Stomach smooth muscle (tissue), 2 donors: ENCODE measurements at regions not wholly inside any gene's neighbourhood (a gene's known extent, or its start where the extent isn't known, plus 50 kb on each side); places are given as distances from the start of the nearest gene placed in this dataset.
"Not testable (repeated sequence)": the region's sequence is repeated elsewhere in the genome, so short reads cannot be mapped to it uniquely, and the experiment has no call there.

Experiments
- H3K27ac ChIP-seq: one replicate; pipeline ENCODE4 v1.7.0; 2013; ENCODE audit warnings: mild to moderate bottlenecking, low read length, inconsistent platforms
- H3K27me3 ChIP-seq, 2 donors: one replicate each; pipeline ENCODE4 v1.7.0; 2013; ENCODE audit warnings: low read length in 2 of 2; ENCODE audit not compliant: insufficient read depth in 2 of 2, control insufficient read depth in 1 of 2
- H3K36me3 ChIP-seq, 2 donors: one replicate each; pipeline ENCODE4 v1.7.0; 2013; ENCODE audit warnings: low read length in 2 of 2; ENCODE audit not compliant: control insufficient read depth in 2 of 2, insufficient read depth in 2 of 2
- H3K4me1 ChIP-seq: one replicate; pipeline ENCODE4 v1.7.0; 2013; ENCODE audit warnings: low read length; ENCODE audit not compliant: control insufficient read depth, insufficient read depth
- H3K4me3 ChIP-seq, 2 donors: one replicate each; pipeline ENCODE4 v1.7.0; 2013; ENCODE audit warnings: low read length in 2 of 2
- H3K9ac ChIP-seq, 2 donors: one replicate each; pipeline ENCODE4 v1.7.0; 2013; ENCODE audit warnings: low read length in 2 of 2, mild to moderate bottlenecking in 1 of 2
- H3K9me3 ChIP-seq, 2 donors: one replicate each; pipeline ENCODE4 v1.7.0; 2013; ENCODE audit warnings: low read length in 2 of 2; ENCODE audit not compliant: control insufficient read depth in 2 of 2
- donor health status: healthy.
- donor health status: Pancreatic carcinoma.

DNA sequence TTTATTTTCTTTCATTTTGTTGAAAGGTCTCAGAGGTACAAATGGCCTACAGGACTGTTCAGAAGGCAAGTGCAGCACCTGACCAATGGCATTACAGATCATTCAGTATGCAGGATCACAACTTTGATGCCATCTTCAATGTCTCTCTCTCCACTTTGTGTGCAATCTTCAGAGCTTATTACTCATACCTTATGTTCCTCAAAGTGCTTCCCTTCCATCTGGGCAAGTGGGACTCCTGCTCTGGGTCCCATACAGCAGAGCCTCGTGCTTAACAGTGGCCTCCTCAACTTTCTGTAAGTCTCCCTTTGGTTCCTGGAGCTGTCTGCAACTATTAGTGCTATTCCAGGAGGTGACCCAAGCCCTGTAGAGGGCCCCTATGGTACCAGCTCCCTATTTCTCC is 358.4 kb upstream of the RPS23 start:
- no peaks in the 10 kb centered on the region for H3K27me3 ChIP-seq
- no peaks in the 10 kb centered on the region for H3K9me3 ChIP-seq
- no peak overlapping the region for H3K9ac ChIP-seq
- no peaks in the 10 kb centered on the region for H3K4me1 ChIP-seq
- no peak overlapping the region for H3K4me3 ChIP-seq
- H3K27ac ChIP-seq = no peak overlapping the region
- no peaks in the 10 kb centered on the region for H3K36me3 ChIP-seq

DNA sequence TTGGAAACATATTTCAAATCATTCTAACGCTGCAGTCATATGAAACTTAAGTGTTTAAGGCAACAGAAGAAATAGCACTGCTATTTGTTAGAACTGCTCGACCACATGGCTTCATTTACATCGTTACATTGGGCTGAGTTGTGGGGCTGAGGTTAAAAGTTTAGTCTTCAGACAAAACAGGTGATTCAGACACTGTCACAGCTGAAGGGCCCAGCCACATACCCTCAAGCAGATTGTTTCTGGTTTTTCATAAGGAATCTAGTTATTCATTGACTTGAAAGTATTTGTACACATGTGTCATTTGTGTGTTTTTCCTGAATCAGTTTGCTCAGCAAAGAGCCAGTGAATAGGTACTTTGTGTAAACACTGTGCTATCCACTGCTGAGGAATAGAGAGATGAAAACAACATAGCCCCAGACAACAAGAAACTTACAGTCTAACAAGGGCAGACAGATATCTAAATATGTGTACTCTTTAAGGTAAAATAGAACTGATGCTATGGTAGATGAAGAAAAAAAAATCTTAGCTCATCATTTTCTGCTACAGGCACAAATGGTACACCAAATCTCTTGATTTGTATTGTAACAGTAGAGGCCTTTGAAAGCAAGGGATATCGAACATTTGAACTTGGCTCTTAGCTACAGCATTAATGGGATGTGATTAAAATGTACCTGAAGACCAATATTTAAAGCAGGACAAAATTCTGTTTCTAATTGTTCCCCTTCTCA is 357.6 kb upstream of the RPS23 start:
- no peaks in the 10 kb centered on the region for H3K36me3 ChIP-seq
- H3K4me3 ChIP-seq = no peak overlapping the region
- no peaks in the 10 kb centered on the region for H3K9me3 ChIP-seq
- H3K27ac ChIP-seq = no peak overlapping the region
- no peaks in the 10 kb centered on the region for H3K4me1 ChIP-seq
- no peak overlapping the region for H3K9ac ChIP-seq
- H3K27me3 ChIP-seq = no peaks in the 10 kb centered on the region

DNA sequence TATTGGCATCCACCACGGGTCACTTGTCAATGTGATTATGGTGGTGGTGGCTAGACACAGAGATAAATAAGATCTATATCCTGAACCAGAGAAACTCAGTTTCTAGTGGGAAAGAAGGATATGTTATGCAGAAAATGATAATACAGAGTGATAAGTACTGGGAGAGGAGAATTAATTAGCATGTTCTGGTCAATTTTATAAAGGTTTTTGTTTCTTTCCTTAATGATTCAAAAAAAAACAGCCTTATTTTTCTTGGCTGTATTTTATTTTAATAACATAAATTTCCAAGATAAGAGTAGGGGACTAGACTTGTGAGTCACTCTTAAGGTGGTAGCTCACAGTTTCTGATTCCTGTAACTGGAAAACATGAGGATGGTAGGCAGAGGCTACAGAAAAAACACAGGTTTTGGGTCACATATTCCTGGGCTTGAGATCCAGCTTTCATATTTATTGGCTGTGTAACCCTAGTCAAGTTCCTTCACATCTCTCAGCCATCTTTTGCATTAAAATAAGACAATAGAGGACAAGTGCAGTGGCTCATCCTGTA is 350.3 kb upstream of the RPS23 start:
- H3K4me3 ChIP-seq = no peak overlapping the region
- no peaks in the 10 kb centered on the region for H3K27me3 ChIP-seq
- H3K9me3 ChIP-seq = no peaks in the 10 kb centered on the region
- no peak overlapping the region for H3K9ac ChIP-seq
- no peaks in the 10 kb centered on the region for H3K4me1 ChIP-seq
- no peaks in the 10 kb centered on the region for H3K36me3 ChIP-seq
- no peak overlapping the region for H3K27ac ChIP-seq

DNA sequence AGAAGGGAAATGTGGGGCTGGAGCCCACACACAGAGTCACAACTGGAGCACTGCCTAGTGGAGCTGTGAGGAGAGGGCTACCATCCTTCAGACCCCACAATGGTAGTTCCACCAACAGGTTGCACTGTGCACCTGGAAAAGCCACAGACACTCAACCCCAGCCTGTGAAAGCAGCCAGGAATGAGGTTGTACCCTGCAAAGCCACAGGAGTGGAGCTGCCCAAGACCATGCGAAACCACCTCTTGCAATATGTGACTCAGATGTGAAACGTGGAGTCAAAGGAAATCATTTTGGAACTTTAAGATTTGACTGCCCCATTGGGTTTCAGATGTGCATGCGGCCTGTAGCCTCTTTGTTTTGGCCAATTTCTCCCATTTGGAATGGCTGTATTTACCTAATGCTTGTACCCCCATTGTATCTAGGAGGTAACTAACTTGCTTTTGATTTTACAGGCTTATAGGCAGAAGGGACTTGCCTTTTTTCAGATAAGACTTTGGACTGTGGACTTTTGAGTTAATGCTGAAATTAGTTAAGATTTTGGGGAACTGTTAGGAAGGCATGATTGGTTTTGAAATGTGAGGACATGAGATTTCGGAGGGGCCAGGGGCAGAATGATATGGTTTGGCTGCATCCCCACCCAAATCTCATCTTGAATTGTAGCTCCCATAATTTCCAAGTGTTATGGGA is 348.9 kb upstream of the RPS23 start:
- not testable (repeated sequence) for H3K36me3 ChIP-seq, H3K27me3 ChIP-seq, H3K9ac ChIP-seq, H3K27ac ChIP-seq, H3K9me3 ChIP-seq, H3K4me3 ChIP-seq, H3K4me1 ChIP-seq

DNA sequence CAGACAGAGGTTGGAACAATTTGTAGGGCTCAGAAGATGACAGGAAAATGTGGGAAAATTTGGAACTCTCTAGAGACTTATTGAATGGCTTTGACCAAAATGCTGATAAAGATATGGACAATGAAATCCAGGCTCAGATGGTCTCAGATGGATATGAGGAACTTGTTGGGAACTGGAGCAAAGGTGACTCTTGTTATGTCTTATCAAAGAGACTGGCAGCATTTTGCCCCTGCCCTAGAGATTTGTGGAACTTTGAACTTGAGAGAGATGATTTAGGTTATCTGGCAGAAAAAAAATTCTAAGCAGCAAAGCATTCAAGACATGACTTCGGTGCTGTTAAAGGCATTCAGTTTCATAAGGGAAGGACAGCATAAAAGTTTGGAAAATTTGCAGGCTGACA is 347.9 kb upstream of the RPS23 start:
- not testable (repeated sequence) for H3K27me3 ChIP-seq, H3K9me3 ChIP-seq, H3K4me1 ChIP-seq, H3K36me3 ChIP-seq, H3K4me3 ChIP-seq, H3K9ac ChIP-seq, H3K27ac ChIP-seq

DNA sequence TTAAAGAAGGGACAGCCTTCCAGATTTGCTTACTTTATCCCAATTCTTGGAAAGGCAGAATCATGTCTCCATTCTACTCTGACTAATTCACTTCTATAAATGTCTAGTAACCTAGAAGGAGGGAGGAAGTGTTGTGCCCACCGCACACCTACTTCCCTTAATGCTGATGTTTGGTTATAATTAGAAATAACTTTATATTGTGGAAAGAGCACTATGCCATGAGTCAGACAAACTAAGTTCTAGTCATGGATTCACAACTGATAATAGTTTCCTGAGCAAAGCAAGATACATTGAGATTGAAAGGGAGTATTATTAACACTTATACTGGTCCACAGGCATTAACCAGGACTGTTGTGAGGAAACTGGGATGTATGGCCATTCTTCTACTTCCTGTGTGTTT is 345.9 kb upstream of the RPS23 start:
- Histone ChIP-seq H3K36me3 (no peaks in the 10 kb centered on the region), H3K27ac (no peak overlapping the region), H3K4me1 (no peaks in the 10 kb centered on the region), H3K9me3 (peaks cover 0 to 3% of the 10 kb centered on the region in 2 donors), H3K9ac (no peak overlapping the region), H3K4me3 (no peak overlapping the region), H3K27me3 (no peaks in the 10 kb centered on the region)

DNA sequence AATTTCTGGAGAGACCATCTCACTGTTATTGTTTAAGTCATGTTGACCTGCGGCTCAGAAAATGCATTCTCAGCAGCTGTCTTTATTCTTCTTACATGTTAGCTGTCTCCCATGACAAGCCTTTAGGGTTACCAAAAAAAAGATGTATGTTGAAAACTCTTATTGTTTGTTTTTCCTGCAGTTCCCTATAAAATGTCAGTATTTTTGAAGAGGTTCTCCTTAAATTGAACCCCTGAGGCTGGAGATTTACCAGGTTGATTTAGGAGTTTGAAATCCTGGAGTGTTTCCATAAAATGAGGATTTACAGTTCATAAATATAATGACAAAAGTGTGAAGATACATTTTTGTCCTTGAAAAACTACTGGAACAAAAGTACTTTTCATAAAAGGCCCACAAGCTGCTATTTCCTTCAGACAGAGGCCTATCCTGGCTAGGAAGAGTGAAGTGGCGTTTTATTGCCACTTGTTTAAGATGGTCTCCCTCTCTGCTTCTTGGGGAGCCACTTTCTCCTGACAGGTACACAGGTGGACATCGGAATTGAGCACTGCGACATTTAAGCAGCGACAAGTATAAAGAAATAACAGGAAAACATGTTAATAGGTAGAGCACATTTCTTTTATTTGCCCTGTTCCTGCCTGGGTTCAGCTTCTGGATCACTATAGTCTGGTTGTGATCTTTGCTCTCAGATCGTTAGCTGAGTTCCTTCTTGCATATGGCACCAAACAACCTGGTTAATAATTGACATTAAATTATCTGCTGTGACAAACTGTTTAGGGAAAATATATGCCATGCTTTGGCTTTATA is 344.8 kb upstream of the RPS23 start:
- no peak overlapping the region for H3K9ac ChIP-seq

DNA sequence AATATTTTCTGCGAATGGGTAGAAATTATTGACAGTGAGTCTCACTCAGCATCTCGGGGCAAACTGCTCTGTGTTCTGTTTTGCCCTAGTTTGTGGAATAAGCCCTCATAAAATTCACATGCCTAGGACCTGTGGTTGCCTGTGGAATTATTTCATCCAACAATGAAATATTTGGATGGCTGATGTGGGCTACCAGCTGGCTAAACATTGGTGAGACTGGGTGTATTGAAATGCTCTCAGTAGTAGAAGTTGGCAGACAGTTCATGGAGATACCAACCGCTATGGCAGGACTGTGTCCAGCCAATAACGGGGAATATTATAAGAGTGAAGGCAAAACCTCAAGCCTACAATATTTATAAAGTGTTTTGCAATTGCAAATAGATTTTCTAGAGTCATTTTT is 344.1 kb upstream of the RPS23 start:
- H3K9me3 ChIP-seq = peaks cover 0 to 3% of the 10 kb centered on the region in 2 donors
- H3K9ac ChIP-seq = no peak overlapping the region
- H3K4me3 ChIP-seq = no peak overlapping the region
- H3K36me3 ChIP-seq = no peaks in the 10 kb centered on the region
- no peaks in the 10 kb centered on the region for H3K4me1 ChIP-seq
- no peaks in the 10 kb centered on the region for H3K27me3 ChIP-seq
- no peak overlapping the region for H3K27ac ChIP-seq

More for the DNA sequence above, 344.8 kb upstream of the RPS23 start:
- Histone ChIP-seq H3K4me3 (no peak overlapping the region), H3K36me3 (no peaks in the 10 kb centered on the region), H3K4me1 (no peaks in the 10 kb centered on the region), H3K27me3 (no peaks in the 10 kb centered on the region), H3K27ac (no peak overlapping the region), H3K9me3 (peaks cover 0 to 3% of the 10 kb centered on the region in 2 donors)

DNA sequence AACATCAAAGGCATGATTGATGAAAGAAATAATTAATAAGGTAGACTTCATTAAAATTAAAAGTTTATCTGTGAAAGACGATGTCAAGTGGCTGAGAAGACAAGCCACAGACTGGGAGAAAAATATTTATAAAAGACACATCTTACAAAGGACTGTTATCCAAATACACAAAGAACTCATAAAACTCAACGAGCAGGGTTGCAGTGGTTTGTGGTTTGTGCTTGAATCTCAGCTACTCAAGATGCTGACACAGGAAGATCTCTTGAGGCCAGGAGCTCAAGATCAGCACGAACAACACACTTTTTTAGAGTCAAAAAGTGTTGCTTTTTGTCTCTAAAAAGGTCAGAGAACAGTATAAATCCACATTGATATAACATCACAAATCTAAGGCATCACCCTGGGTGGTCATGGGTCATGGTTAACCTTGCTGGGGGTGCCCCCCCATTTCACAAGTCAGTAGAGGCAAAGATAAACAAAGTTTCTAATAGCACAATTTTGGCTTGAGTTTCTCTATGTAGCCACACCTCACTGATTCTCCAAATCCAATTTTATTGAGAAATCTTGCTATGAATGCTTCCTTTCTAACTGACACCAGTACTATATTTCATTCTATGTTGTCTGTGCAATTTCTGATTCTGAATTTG is 342.9 kb upstream of the RPS23 start:
- H3K4me3 ChIP-seq = no peak overlapping the region
- H3K4me1 ChIP-seq = no peaks in the 10 kb centered on the region
- H3K27ac ChIP-seq = no peak overlapping the region
- peaks cover 0 to 3% of the 10 kb centered on the region in 2 donors for H3K9me3 ChIP-seq
- H3K27me3 ChIP-seq = no peaks in the 10 kb centered on the region
- H3K9ac ChIP-seq = no peak overlapping the region
- no peaks in the 10 kb centered on the region for H3K36me3 ChIP-seq

DNA sequence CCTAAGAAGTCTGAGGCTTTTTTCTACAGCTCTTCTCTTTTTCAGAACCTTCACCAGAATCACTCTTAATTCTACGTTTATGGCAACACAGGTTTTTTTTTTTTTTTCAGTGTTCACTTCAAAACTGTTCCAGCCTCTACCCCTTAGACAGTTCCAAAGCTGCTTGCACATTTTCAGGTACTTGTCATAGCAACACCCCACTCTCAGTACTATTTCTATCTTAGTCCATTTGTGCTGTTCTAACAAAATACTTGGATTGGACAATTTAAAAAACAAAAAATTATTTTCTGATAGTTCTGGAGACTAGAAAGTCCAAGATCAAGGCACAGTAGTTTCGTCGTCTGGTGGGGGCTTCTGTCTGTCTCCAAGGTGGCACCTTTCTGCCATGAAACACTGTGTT is 340.9 kb upstream of the RPS23 start:
- H3K27me3 ChIP-seq = no peaks in the 10 kb centered on the region
- H3K9ac ChIP-seq = no peak overlapping the region
- H3K4me3 ChIP-seq = no peak overlapping the region
- H3K9me3 ChIP-seq = peaks cover 0 to 3% of the 10 kb centered on the region in 2 donors
- H3K36me3 ChIP-seq = no peaks in the 10 kb centered on the region
- no peaks in the 10 kb centered on the region for H3K4me1 ChIP-seq
- no peak overlapping the region for H3K27ac ChIP-seq
